Smooth muscle cell (in vitro differentiated cells): ENCODE measurements at regions not wholly inside any gene's neighbourhood (a gene's known extent, or its start where the extent isn't known, plus 50 kb on each side); places are given as distances from the start of the nearest gene placed in this dataset.

Source experiments
- DNase-seq: peaks from one replicate; lab custom pipeline; 2025; ENCODE audit not compliant: unreplicated experiment; lab: John Stamatoyannopoulos, UW
- H2AFZ ChIP-seq: fragments of 200-600 bp; sonication (generic); 2 replicates; pipeline ENCODE4 v1.6.0; 2016; ENCODE audit warnings: antibody characterized with exemption, low read depth, mild to moderate bottlenecking
- H3F3A ChIP-seq: fragments of 200-600 bp; sonication (generic); 2 replicates; pipeline ENCODE4 v1.6.0; 2017; ENCODE audit warnings: antibody characterized with exemption, low read depth
- H3K27ac ChIP-seq: fragments of 200-600 bp; sonication (generic); 2 replicates; pipeline ENCODE4 v1.5.1; 2016; ENCODE audit warnings: low read depth, mild to moderate bottlenecking
- H3K27me3 ChIP-seq: fragments of 200-600 bp; sonication (generic); 2 replicates; pipeline ENCODE4 v1.6.1; 2016; ENCODE audit warnings: low read depth, mild to moderate bottlenecking
- H3K36me3 ChIP-seq: fragments of 200-600 bp; sonication (generic); 2 replicates; pipeline ENCODE4 v1.5.1; 2016; ENCODE audit warnings: low read depth
- H3K4me1 ChIP-seq: fragments of 200-600 bp; sonication (generic); 2 replicates; pipeline ENCODE4 v1.5.1; 2016; ENCODE audit warnings: low read depth
- H3K4me2 ChIP-seq: fragments of 200-600 bp; sonication (generic); 2 replicates; pipeline ENCODE4 v1.6.0; 2016; ENCODE audit warnings: mild to moderate bottlenecking
- H3K4me3 ChIP-seq: fragments of 200-600 bp; sonication (generic); 2 replicates; pipeline ENCODE4 v1.5.1; 2016; ENCODE audit warnings: mild to moderate bottlenecking
- H3K79me2 ChIP-seq: fragments of 200-600 bp; sonication (generic); 2 replicates; pipeline ENCODE4 v1.6.0; 2016; ENCODE audit warnings: low read depth, mild to moderate bottlenecking
- H3K9ac ChIP-seq: fragments of 200-600 bp; sonication (generic); 2 replicates; pipeline ENCODE4 v1.6.0; 2016; ENCODE audit warnings: low read depth
- H3K9me3 ChIP-seq: fragments of 200-600 bp; sonication (generic); replicated peaks from 2 replicates; pipeline ENCODE4 v1.5.1; 2016; ENCODE audit warnings: low read depth
- H4K20me1 ChIP-seq: fragments of 200-600 bp; sonication (generic); 2 replicates; pipeline ENCODE4 v1.6.0; 2016; ENCODE audit warnings: low read depth
- CTCF ChIP-seq: fragments of 200-600 bp; sonication (generic); IDR thresholded peaks from 2 replicates; pipeline ENCODE4 v1.5.1; 2017; ENCODE audit warnings: borderline replicate concordance, mild to moderate bottlenecking, antibody characterized with exemption; ENCODE audit not compliant: insufficient read depth, poor library complexity, severe bottlenecking
- WGBS: methylation state at CpG from one replicate; pipeline ENCODE4 v1.1.7; 2016; ENCODE audit warnings: low lambda C conversion rate; 5-methylcytosine and 5-hydroxymethylcytosine counted together

- no peaks in the 10 kb centered on the region for H4K20me1 ChIP-seq
- 76% methylated on average over 10 of the region's 10 CpGs for WGBS
- TF ChIP-seq CTCF: no peak
- H3K4me3 ChIP-seq: no peak overlapping the region
- H3K27me3 ChIP-seq: no peaks in the 10 kb centered on the region
- H3K36me3 ChIP-seq: no peaks in the 10 kb centered on the region
- DNase-seq: no peak
- H2AFZ ChIP-seq: no peak overlapping the region
- no peak overlapping the region for H3K9ac ChIP-seq
- no peaks in the 10 kb centered on the region for H3K79me2 ChIP-seq
- H3K4me1 ChIP-seq: no peaks in the 10 kb centered on the region
- H3K4me2 ChIP-seq: no peak overlapping the region
- H3K9me3 ChIP-seq: no peaks in the 10 kb centered on the region
- H3F3A ChIP-seq: peaks cover 4% of the 10 kb centered on the region
- H3K27ac ChIP-seq: no peak overlapping the region
Observed at GRCh38 chr15:39456582-39457330, 124.1 kb upstream of the THBS1 start.

- no peaks in the 10 kb centered on the region for H3K27me3 ChIP-seq
- H3K79me2 ChIP-seq: no peaks in the 10 kb centered on the region
- no peak overlapping the region for H2AFZ ChIP-seq
- no peaks in the 10 kb centered on the region for H3K4me1 ChIP-seq
- peaks cover 4% of the 10 kb centered on the region for H3F3A ChIP-seq
- WGBS: 92% methylated on average over 3 of the region's 3 CpGs
- H3K4me2 ChIP-seq: no peak overlapping the region
- H4K20me1 ChIP-seq: no peaks in the 10 kb centered on the region
- no peaks in the 10 kb centered on the region for H3K36me3 ChIP-seq
- TF ChIP-seq CTCF: no peak
- no peak overlapping the region for H3K4me3 ChIP-seq
- H3K9me3 ChIP-seq: no peaks in the 10 kb centered on the region
- no peak overlapping the region for H3K27ac ChIP-seq
- no peak for DNase-seq
- no peak overlapping the region for H3K9ac ChIP-seq
Observed at GRCh38 chr15:39458131-39458530, 122.7 kb upstream of the THBS1 start.

- no peaks in the 10 kb centered on the region for H3F3A ChIP-seq
- H3K9ac ChIP-seq: no peak overlapping the region
- no peaks in the 10 kb centered on the region for H4K20me1 ChIP-seq
- no peaks in the 10 kb centered on the region for H3K36me3 ChIP-seq
- H3K4me2 ChIP-seq: no peak overlapping the region
- no peaks in the 10 kb centered on the region for H3K79me2 ChIP-seq
- WGBS: 95% methylated on average over 1 of the region's 1 CpG
- no peak for TF ChIP-seq CTCF
- H3K27me3 ChIP-seq: no peaks in the 10 kb centered on the region
- H3K4me3 ChIP-seq: no peak overlapping the region
- H2AFZ ChIP-seq: no peak overlapping the region
- H3K9me3 ChIP-seq: no peaks in the 10 kb centered on the region
- H3K27ac ChIP-seq: no peak overlapping the region
- no peak for DNase-seq
- H3K4me1 ChIP-seq: no peaks in the 10 kb centered on the region
Observed at GRCh38 chr15:39459548-39459947, 121.3 kb upstream of the THBS1 start.

GRCh38 chr15:39460748-39461147 is 120.1 kb upstream of the THBS1 start:
- Histone ChIP-seq H3K9me3 (no peaks in the 10 kb centered on the region), H3K4me3 (no peak overlapping the region), H3K4me1 (no peaks in the 10 kb centered on the region), H3F3A (no peaks in the 10 kb centered on the region), H3K27ac (no peak overlapping the region), H3K9ac (no peak overlapping the region), H3K36me3 (no peaks in the 10 kb centered on the region), H3K79me2 (no peaks in the 10 kb centered on the region), H3K27me3 (no peaks in the 10 kb centered on the region), H2AFZ (no peak overlapping the region), H4K20me1 (no peaks in the 10 kb centered on the region), H3K4me2 (no peak overlapping the region)
- no peak for DNase-seq
- WGBS: 90% methylated on average over 7 of the region's 7 CpGs
- TF ChIP-seq CTCF: no peak
